IMR-90 (cell line): ENCODE measurements at regions not wholly inside any gene's neighbourhood (a gene's known extent, or its start where the extent isn't known, plus 50 kb on each side); places are given as distances from the start of the nearest gene placed in this dataset.
"Not testable (repeated sequence)": the region's sequence is repeated elsewhere in the genome, so short reads cannot be mapped to it uniquely, and the experiment has no call there.

Experiments used
- ATAC-seq: fragments of 200-7000 bp; cut with Tn5 transposase; 2 replicates; pipeline ENCODE4 v1.9.1; 2020; ENCODE audit warnings: low read depth, mild to moderate bottlenecking, moderate library complexity
- BruUV-seq: library from RNA; stranded (reverse); fragments of 400-500 nt; replicated peaks from 2 replicates; lab custom pipeline; 2021; lab: Mats Ljungman, UMichigan
- CTCF ChIA-PET: fragments of 300-600 bp; formaldehyde crosslinking; extraction: SDS; loops from one replicate; lab custom pipeline; 2021; ENCODE audit warnings: antibody characterized with exemption; lab: Yijun Ruan, JAX
- POLR2A ChIA-PET: fragments of 300-600 bp; sonication (Branson Sonifier 250); formaldehyde crosslinking; loops from one replicate; lab custom pipeline; 2022; ENCODE audit warnings: antibody characterized with exemption; ENCODE audit not compliant: unreplicated experiment; lab: Charles Lee
- DNase-seq: peaks from one replicate; pipeline ENCODE4 v3.0.0; 2013
- H2AFZ ChIP-seq: replicated peaks from 2 replicates; pipeline ENCODE3; 2013; ENCODE audit warnings: low read length, mild to moderate bottlenecking; ENCODE audit not compliant: poor library complexity
- H2AK5ac ChIP-seq: 2 replicates; pipeline ENCODE4 v1.6.1; 2013; ENCODE audit warnings: low read depth, low read length, inconsistent platforms
- H2AK9ac ChIP-seq: replicated peaks from 2 replicates; pipeline ENCODE3; 2013; ENCODE audit warnings: mild to moderate bottlenecking, low read depth, low read length, moderate library complexity; ENCODE audit not compliant: poor library complexity
- H2BK120ac ChIP-seq: 2 replicates; pipeline ENCODE4 v1.6.1; 2013; ENCODE audit warnings: low read depth, low read length, inconsistent platforms
- H2BK15ac ChIP-seq: 3 replicates; pipeline ENCODE4 v1.6.1; 2013; ENCODE audit warnings: low read depth, low read length, inconsistent platforms
- H2BK20ac ChIP-seq: 2 replicates; pipeline ENCODE4 v1.6.1; 2013; ENCODE audit warnings: low read depth, mild to moderate bottlenecking, inconsistent platforms, low read length, moderate library complexity
- H2BK5ac ChIP-seq: 2 replicates; pipeline ENCODE4 v1.6.1; 2013; ENCODE audit warnings: mild to moderate bottlenecking, low read depth, low read length, inconsistent platforms; ENCODE audit not compliant: poor library complexity, severe bottlenecking
- H3K14ac ChIP-seq: replicated peaks from 2 replicates; pipeline ENCODE4 v1.6.1; 2013; ENCODE audit warnings: low read depth, low read length, inconsistent platforms
- H3K18ac ChIP-seq: 2 replicates; pipeline ENCODE4 v1.6.1; 2013; ENCODE audit warnings: low read depth, low read length, control low read depth
- H3K23ac ChIP-seq: 2 replicates; pipeline ENCODE4 v1.6.1; 2013; ENCODE audit warnings: low read depth, low read length, inconsistent platforms
- H3K27ac ChIP-seq: 2 replicates; pipeline ENCODE4 v1.5.1; 2013; ENCODE audit warnings: mild to moderate bottlenecking, control low read depth, low read length; ENCODE audit not compliant: insufficient read depth
- H3K27me3 ChIP-seq: 2 replicates; pipeline ENCODE4 v1.6.1; 2013; ENCODE audit warnings: low read length; ENCODE audit not compliant: control insufficient read depth, insufficient read depth
- H3K36me3 ChIP-seq: 2 replicates; pipeline ENCODE4 v1.6.1; 2013; ENCODE audit warnings: low read length, mixed read lengths; ENCODE audit not compliant: control insufficient read depth, insufficient read depth
- H3K4ac ChIP-seq: 2 replicates; pipeline ENCODE4 v1.6.1; 2013; ENCODE audit warnings: low read depth, low read length, inconsistent platforms
- H3K4me1 ChIP-seq: 2 replicates; pipeline ENCODE4 v1.6.1; 2013; ENCODE audit warnings: low read length, mixed read lengths; ENCODE audit not compliant: control insufficient read depth, insufficient read depth
- H3K4me2 ChIP-seq: 2 replicates; pipeline ENCODE4 v1.6.1; 2013; ENCODE audit warnings: low read depth, mild to moderate bottlenecking, control low read depth, low read length, moderate library complexity
- H3K4me3 ChIP-seq: 2 replicates; pipeline ENCODE4 v1.5.1; 2013; ENCODE audit warnings: low read depth, mild to moderate bottlenecking, control low read depth, low read length, moderate library complexity; ENCODE audit not compliant: insufficient read depth
- H3K56ac ChIP-seq: 2 replicates; pipeline ENCODE4 v1.6.1; 2013; ENCODE audit warnings: low read length, inconsistent platforms; ENCODE audit not compliant: insufficient read depth; ENCODE audit errors: extremely low read depth
- H3K79me1 ChIP-seq, 2 experiments: 2 replicates each; pipeline ENCODE4 v1.6.1; 2013; ENCODE audit warnings: low read length in 2 of 2, inconsistent platforms in 1 of 2, low read depth in 1 of 2
- H3K9ac ChIP-seq: 2 replicates; pipeline ENCODE4 v1.6.1; 2013; ENCODE audit warnings: low read depth, low read length, control low read depth
- H3K9me1 ChIP-seq: 2 replicates; pipeline ENCODE4 v1.6.1; 2013; ENCODE audit warnings: low read length, inconsistent platforms; ENCODE audit not compliant: insufficient read depth
- H3K9me3 ChIP-seq: 2 replicates; pipeline ENCODE4 v1.6.1; 2013; ENCODE audit warnings: low read length; ENCODE audit not compliant: control insufficient read depth, insufficient read depth
- H4K20me1 ChIP-seq: 2 replicates; pipeline ENCODE4 v1.6.1; 2013; ENCODE audit warnings: low read length, inconsistent platforms; ENCODE audit not compliant: insufficient read depth
- H4K5ac ChIP-seq: 2 replicates; pipeline ENCODE4 v1.6.1; 2013; ENCODE audit warnings: mild to moderate bottlenecking, low read depth, low read length, control low read depth
- H4K8ac ChIP-seq, 2 experiments: 2 replicates each; pipeline ENCODE4 v1.6.1; 2013; ENCODE audit warnings: low read depth in 2 of 2, low read length in 2 of 2, control low read depth in 1 of 2, inconsistent platforms in 1 of 2
- H4K91ac ChIP-seq: 2 replicates; pipeline ENCODE4 v1.6.1; 2013; ENCODE audit warnings: low read depth, low read length, inconsistent platforms; ENCODE audit not compliant: insufficient read depth
- WGBS, 2 experiments: methylation state at CpG; one replicate each; pipeline versions ENCODE4 v1.1.5 to v1.1.7; 2013; ENCODE audit warnings: missing lambda C conversion rate in 2 of 2; ENCODE audit not compliant: insufficient read length in 1 of 2; ENCODE audit errors: extremely low coverage in 2 of 2; 5-methylcytosine and 5-hydroxymethylcytosine counted together
- dilution Hi-C: fragments of 300-500 bp; cut with HindIII; formaldehyde crosslinking; loops from one replicate; pipeline ENCODE4 v1.14.3; 2018; ENCODE audit warnings: low sequenced_read_pairs; ENCODE audit not compliant: unreplicated experiment
- in situ Hi-C: fragments of 300-500 bp; cut with MboI; formaldehyde crosslinking; loops from 3 replicates; pipeline ENCODE4 v1.14.3; 2019; ENCODE audit warnings: low sequenced_read_pairs, inconsistent platforms, mixed read lengths
- intact Hi-C: fragments of 100-400 bp; cut with micrococcal nuclease; formaldehyde crosslinking; loops from 2 replicates; pipeline ENCODE4 v1.10.0; 2022

- DNase-seq, H2BK20ac ChIP-seq, H3K23ac ChIP-seq, H4K20me1 ChIP-seq, H3K18ac ChIP-seq, dilution Hi-C loops, H3K4ac ChIP-seq, ATAC-seq, H3K9ac ChIP-seq, H3K9me1 ChIP-seq, in situ Hi-C loops, H2BK120ac ChIP-seq, H3K79me1 ChIP-seq, H2AK5ac ChIP-seq, BruUV-seq, H2AK9ac ChIP-seq, H3K27ac ChIP-seq, H3K56ac ChIP-seq, POLR2A ChIA-PET, H4K91ac ChIP-seq, H2AFZ ChIP-seq, H2BK15ac ChIP-seq, intact Hi-C loops, H3K4me2 ChIP-seq, H3K36me3 ChIP-seq, H3K14ac ChIP-seq, H2BK5ac ChIP-seq, H3K9me3 ChIP-seq, H4K5ac ChIP-seq, H3K4me1 ChIP-seq, H4K8ac ChIP-seq, H3K27me3 ChIP-seq, H3K4me3 ChIP-seq: not testable (repeated sequence)
- 100% methylated on average over 5 of the region's 14 CpGs; no CpG with 5 or more reads in 1 of the 2 experiments for WGBS, 2 experiments
- CTCF ChIA-PET, result interaction anchor here (1.2 kb wide), 1 partner anchor 24 kb away, joined by 4 read pairs; no protein-coding TSS in a partner anchor
Measured at GRCh38 chr7:87288742-87289141, 56.7 kb upstream of the CROT start.

GRCh38 chr7:87295565-87295964 is 49.9 kb upstream of the CROT start:
- H3K4me3 ChIP-seq, intact Hi-C loops, H2BK120ac ChIP-seq, POLR2A ChIA-PET, ATAC-seq, H3K9ac ChIP-seq, H3K56ac ChIP-seq, H3K9me3 ChIP-seq, H3K27me3 ChIP-seq, H3K4me2 ChIP-seq, H3K4ac ChIP-seq, in situ Hi-C loops, H3K36me3 ChIP-seq, H2BK5ac ChIP-seq, H2AK9ac ChIP-seq, H3K14ac ChIP-seq, BruUV-seq, H3K27ac ChIP-seq, H3K23ac ChIP-seq, H2AK5ac ChIP-seq, H4K5ac ChIP-seq, H4K8ac ChIP-seq, dilution Hi-C loops, H3K9me1 ChIP-seq, H3K18ac ChIP-seq, H4K20me1 ChIP-seq, H2AFZ ChIP-seq, H3K79me1 ChIP-seq, H2BK15ac ChIP-seq, H3K4me1 ChIP-seq, H2BK20ac ChIP-seq, H4K91ac ChIP-seq, DNase-seq: not testable (repeated sequence)
- whole genome bisulfite sequencing, 2 experiments, result no CpG with 5 or more reads among the region's 3 CpGs
- CTCF ChIA-PET, result interaction anchor here (0.6 kb wide), 1 partner anchor 17 kb away, joined by 3 read pairs; no protein-coding TSS in a partner anchor
